Middle frontal gyrus (tissue), 1 donor: ENCODE measurements at regions not wholly inside any gene's neighbourhood (a gene's known extent, or its start where the extent isn't known, plus 50 kb on each side); places are given as distances from the start of the nearest gene placed in this dataset.
A peak's percentile ranks its signal among the peaks of the same experiment; 100 is the strongest.

Experiments
- DNase-seq: peaks from one replicate; pipeline ENCODE4 v3.0.0-alpha.2; 2015; ENCODE audit warnings: low spot score; ENCODE audit errors: extremely low spot score

DNA sequence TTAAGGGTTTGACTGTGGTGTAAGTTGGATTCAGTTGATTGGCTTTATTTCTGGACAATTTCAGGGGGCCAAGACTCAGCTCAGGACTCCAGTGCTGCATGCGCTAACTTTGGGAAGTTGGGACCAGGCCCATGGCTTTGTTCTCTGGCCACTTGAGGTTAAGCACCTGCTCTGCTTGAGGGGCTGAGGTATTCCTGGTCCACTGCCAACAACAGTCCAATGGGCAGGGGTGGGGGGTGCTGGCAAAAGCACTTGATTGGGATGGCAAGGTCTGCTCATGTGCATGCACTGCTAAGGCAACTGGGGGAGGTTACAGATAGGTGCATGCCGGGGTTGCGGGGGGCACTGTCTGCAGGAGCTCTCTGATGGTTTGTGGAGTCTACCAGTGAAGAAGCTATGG, 52.6 kb upstream of the ASB17 start:
- DNase-seq = no peak

DNA sequence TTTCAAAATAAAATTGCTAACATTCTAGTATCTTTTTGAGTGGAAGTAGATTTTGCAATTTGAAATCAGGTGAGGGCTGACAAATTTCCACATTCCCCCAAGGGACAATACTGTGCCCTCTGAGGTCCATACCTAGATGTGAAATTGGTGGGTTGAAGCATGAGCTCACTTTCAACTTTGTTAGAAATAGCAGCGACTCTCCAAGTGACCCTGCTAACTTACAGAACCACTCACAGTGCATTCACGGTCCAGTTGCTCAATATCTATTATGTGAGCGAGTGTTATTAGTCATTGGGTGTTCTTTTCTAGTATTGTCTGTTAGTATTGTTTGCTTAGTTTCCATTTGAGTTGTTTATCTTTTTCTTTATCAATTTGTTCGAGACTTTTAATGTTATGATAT, 53.6 kb upstream of the ASB17 start:
- DNase-seq = no peak

DNA sequence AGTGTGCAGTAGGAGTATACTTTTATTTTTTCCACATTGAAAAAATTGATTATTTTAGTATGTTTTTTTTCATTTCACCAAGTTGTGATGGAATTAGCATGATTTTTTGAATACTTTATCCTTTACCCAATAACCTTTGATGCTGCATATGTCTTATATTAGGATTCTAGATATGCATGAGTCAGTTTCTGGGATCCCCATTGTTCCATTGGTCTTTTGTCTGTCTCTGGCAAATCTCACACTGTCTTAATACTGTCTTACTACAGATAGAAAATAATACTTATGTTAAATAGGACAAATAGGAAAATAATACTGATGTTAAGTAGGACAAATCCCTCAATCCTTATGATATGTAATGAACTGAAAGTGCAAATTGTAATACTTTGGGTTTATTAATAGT, 54.3 kb upstream of the ASB17 start:
- no peak for DNase-seq

DNA sequence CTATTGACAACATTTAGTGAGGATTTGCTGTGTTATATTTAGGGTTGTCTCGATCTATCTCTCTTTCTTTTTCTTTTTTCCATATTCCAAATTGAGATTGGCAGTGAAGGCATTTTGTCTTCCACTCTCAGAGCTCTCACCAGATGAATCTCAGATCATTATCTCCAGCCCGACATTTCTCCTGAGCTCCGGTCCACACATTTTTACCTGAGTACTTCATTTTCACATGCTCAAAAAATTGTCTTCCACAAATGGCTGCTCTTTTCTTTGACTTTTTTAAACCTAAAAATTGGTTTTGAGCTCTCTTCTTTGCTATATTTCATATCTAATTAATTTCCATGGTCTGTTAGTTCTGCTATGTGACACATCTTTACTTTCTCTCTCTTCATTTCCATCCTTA, 56.9 kb upstream of the ASB17 start:
- DNase-seq = no peak

DNA sequence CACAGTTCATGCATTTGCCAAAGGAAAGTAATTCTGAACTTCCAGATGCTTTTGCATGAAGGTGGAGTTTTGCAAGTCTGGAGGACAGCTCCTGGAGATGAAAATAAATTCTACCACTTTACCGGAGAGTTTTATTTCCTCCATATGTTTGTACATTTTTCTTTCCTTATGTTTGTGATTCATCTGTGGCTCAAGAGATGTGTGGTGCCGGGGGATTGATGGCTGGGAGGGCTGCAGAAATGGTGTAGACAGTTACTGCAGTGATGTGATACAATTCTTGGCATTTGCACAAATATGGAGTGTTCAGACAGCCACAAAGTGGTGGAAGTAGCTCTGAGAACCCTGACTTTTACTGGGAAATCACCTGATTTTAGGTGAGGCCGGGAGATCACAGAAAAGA, 58.5 kb upstream of the ASB17 start:
- no peak for DNase-seq

DNA sequence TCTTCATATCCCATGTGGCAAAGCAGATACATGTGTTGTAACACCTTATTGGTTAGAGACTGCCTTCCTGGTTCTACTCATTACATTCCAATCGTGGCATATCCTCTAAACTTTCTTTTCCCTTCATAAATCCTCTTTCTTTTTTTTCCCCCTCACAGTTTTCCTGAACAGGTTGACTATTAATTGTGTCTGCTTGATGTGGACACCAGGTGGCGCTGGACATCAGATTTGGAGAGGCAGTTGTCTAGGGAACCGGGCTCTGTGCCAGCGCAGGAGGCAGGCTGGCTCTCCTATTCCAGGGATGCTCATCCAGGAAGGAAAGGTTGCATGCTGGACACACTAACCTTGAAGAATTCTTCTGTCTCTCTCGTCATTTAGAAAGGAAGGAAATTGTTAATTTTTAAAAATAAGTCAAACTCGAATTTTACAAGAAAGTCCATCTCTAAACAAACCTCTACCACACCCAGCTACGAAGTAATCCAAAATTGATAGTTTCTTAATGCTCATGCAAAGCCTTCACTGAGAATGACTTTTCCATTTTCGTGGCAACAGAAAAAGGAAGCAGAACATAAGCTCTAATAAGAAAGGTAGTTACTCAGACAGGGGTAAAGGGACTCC, 59.4 kb upstream of the ASB17 start:
- peak; percentile 80 for DNase-seq

DNA sequence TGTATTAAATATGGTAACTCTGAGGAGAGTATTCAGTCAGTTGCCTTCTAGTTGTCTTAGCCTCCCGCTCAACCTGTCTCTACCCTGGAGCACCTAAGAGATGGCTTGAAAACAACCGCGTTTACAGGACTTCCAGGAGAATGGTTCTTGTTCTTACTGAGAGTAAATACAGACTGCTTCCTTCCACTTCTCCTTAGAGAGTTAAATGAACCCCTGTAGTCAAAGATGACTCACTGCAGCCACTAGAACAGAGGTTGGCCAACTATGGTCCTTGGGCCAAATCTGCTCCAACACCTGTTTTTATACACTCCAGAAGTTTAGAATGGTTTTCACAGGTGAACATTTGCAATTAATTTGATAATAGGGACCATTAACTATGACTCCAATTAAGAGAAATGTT, 60.1 kb upstream of the ASB17 start:
- no peak for DNase-seq

DNA sequence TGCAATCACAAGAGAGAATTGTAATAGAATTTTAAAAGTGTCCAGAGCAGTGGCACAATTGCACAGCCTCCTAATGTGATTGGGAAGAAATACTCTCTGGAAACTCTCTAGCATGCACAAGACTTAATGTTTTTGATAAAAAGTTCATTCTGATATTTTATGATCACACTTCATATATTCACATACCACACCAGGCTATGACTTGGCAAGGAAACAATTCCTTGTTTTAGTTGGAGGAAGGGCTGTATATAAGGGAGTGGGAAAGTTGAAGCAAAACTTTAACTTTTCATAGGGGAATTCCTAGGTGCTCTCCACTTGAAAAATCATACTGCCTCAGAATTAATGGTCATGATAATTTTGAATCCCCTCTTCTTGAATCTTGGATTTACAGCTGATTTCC, 61.5 kb upstream of the ASB17 start:
- no peak for DNase-seq

DNA sequence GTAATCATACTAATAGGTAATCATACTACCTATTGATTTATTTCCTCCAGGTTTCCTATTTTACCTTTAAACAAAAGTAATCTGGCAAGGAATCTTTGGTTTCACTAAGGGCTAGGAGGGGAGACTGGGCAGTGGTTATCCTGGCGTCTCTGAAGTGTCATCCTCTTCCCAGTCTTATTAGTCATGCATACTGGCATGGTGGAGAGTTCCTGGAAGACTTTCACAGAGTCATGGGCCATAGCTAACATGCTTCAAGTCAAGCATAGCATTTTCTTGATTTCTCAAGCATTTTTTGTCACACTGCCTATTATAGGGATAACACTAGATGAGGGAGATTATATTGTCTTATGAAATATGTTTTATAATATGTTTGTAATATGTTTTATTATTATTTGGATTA, 64.0 kb upstream of the ASB17 start:
- DNase-seq = no peak

DNA sequence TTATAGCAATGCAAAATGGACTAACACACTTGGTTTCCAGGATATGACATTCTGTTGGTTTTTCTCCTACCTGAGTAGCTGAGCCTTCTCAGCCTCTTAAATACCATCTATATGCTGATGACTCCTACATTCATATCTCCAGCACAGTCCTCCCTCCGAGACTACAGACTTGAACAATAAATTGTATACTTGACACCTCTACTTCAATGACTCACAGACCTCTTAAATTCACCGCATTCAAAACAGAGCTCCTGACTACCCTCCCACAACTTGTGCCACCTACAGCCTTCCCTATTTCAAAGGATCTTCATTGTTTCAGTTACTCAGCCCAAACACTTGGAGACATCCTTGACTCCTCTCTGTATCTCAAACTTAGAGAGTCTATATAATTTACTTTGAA, 66.8 kb upstream of the ASB17 start:
- no peak for DNase-seq

DNA sequence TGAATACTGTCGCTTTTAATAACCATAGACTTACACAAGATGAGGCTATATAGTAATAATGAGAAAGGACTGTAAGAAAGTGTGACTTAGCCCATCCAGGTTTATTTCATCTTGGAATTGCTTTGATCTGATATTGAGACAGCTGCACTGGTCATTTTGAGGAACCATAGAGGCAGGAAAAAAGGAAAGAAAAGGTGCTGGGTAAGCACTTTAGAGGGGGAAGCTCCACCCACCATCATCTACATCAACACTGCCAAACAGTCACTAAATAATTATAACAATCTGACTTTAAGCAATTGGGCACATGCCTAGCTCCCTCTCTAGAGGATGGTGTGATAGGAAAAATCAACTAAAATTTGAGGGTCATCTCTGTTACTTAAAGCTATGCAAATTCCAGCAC, 70.6 kb upstream of the ST6GALNAC3 start:
- DNase-seq = no peak

DNA sequence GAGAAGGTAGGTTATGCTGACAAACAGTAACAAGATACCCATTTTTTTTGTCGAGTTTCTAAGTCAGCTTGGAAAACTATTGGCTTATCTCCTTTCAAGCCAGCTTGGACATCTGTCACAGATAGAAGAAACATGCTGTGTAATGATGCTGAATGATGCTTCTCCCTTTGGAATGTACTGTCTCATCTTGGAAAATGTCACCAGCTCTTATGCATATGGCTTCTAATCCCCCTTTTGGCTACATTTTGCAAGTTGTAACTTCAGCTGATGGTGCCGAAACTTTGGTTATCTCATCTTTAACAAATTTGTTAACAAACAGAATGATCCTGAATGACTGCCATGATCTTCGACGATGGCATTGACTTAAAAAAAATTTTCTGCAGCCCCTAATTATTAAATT, 68.8 kb upstream of the ST6GALNAC3 start:
- DNase-seq = no peak

DNA sequence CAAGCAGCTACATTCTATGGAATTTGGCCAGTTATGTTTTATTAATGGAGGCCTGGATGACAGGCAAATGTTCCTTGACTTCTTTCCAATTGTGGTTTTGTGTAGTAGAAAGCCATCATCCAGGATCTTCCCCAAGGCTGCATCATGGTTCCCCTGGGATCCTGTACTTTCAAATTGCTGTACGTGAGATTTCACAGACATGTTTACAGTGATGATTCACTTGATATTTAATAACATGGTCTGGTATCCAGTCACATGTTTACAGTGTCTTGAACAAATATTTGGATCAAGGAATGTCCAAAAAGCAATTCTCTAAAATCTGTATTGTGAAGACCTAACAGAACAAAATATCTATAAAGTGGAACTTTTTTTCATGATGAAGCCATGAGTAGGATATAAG, 68.3 kb upstream of the ST6GALNAC3 start:
- no peak for DNase-seq

DNA sequence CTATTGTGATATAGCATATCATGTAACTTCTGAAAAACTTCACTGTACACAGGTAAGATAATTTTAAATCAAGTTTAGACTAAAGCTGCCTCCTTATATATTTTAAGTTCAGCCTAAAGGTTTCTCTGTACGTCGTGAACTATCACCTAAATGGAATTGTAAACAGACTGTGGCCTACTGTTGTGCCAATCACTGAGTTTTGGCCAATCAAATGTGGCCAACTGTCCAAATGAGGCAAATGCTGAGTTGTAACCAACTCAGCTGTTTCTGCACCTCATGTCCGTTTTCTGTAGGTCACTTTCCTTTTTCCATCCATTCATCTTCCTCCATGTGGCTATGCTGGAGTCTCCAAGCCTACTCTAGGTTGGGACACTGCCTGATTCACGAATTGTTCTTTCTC, 63.7 kb upstream of the ST6GALNAC3 start:
- DNase-seq = no peak

DNA sequence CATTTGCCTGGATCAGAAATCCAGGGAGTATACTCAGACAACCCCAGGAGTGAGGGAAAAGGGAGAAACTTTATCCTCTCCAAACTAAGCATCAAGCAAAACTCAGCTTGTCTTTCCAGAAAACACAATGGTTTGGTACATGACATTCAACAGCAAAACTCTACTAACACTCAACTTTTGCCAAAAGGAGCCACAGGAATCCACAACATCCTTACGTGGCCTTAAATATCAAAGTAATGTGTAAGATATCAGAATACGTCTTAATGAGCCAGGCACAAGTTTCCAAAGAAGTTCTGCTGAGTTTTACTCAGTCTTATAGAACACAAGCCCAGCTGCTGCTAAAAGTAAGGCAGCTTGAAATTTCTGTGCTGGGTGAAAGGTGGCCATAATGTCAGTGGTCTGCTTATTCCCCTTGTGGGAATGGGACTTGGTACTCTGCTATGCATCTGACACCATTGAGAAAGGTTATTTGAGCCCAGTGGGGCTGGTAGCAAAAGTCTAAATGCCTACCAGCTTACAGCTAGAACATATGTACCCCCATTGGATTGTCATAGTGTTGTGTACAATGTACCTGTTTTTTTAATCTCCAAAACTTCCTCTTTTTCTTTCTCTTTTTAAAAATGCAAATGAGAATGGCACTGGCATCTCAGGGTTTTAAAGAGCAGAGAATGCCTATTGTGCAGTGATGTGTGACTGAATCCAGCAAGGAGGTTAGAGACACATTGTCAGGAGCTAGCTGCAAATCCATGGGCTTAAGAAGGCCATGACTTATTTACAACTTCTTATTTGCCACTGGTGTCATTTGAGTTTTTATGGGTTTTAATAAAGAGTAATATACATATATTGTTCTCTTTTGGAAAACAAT, 62.0 kb upstream of the ST6GALNAC3 start:
- DNase-seq = no peak

DNA sequence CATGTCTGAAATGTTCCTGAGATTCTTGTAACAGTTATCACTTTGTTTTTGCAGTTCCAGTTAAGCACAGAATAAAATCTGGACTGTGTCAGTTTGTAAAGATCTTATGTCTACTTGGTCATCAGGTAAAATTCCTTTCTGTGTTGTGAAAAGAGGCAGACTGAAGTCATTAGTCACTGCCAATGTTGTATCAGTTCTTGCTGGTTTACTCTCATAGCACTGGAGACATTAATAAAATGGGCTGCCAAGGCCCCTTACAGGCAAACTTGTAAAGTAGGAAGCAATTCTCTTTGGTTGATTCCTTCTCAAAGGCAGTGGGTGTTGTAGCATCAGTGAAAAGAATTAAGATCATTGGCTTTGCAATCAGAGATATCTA, 61.4 kb upstream of the ST6GALNAC3 start:
- DNase-seq = no peak

DNA sequence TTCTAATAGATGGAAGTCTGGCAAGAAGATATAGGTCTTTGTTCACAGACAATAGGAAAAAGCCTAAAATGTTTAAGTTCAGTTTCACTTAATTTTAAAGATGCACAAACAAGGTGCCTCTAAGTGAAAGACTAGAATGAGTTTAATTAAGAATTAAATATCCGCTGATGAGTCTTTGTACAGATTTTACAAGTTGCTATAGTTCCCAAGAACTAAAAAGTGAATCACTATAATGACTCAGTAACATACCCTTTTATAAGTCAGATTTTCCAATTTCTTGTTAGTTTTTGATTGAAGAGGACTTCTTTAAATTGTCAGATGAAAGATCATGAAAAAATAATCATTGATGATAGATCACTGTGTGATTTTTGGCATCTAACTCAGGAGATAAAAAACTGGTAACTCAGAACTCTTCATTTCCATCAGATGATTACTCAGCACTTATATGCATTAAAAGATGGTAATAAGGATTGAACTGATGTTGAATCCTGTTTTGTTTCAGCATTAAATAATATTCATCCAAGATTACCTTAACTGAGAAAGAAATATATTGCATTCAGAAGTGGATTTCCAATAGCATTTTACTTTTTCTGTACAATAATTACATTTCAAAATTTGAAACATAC, 59.0 kb upstream of the ST6GALNAC3 start:
- no peak for DNase-seq

DNA sequence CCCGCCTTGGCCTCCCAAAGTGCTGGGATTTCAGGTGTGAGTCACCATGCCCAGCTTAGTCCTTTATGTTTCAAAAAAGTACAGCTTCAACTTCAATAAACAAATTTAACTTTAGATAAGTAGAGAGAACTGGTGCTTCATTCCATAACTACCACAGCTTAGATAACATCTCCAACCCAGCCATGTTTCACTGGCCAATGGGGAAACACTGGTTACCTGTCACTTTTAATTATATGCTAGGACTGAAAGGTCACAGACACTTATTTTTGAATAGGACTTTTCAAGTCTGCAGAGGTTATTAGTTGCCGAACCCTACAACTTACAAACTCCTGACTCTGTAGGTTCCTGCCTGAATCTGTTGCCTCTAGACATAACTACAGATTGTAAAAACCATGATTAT, 56.5 kb upstream of the ST6GALNAC3 start:
- no peak for DNase-seq

DNA sequence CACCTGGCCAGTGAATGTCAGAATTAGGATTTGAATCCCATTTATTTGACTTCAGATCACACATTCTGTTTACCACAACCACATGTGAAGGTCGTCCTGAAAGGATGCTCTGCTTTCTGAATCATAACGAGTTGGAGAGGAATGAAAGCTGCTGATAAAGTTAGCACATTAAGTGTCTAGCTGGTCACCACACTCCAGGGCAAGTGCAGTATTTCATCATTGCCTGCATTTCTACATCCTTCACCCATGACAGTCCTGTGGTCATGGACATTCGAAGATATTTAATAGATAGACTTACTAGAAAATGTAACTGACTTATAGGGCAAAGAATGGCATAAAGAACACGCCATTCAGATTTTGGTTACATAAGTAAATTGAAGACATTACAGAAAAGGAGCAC, 52.7 kb upstream of the ST6GALNAC3 start:
- DNase-seq = no peak

DNA sequence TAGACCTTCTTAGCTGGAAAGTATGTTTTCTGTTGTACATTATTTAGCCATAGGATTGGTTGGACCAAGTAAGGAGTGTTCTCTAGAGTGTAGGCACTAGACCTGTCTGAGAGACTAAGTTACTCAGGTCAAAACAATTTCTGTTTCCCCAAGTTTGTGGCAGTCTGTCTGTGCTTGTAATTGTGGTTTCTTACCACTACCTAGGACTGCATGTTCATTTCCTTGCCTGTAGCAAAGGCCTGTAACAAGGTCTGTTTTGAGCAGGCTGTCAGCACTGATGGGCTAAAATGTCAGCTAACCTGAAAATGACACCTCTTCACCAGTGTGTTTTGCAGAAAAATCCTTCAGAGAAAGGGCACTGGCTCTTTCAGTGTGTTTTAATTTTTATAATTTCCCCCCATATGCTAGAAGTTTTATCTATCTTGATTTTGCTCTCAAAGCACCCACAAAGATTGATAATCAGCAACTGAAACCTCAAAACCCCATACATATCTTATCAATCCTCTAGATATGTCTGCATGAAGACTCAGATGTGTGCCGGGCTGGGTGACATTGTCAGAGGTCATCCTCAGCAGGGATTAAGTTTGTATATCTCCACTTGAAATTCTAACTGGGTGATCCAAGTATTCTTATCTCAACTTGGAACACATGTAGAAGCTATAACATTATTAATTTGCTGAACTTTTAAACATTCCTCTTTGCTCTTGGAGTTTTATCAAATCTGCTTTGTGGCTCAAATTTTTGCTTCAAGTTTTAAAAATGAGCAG, 50.7 kb upstream of the ST6GALNAC3 start:
- DNase-seq = no peak
